ENCODE measurements at regions not wholly inside any gene's neighbourhood (a gene's known extent, or its start where the extent isn't known, plus 50 kb on each side); places are given as distances from the start of the nearest gene placed in this dataset.
A peak's percentile ranks its signal among the peaks of the same experiment; 100 is the strongest.
"Not testable (repeated sequence)": the region's sequence is repeated elsewhere in the genome, so short reads cannot be mapped to it uniquely, and the experiment has no call there.

DNA sequence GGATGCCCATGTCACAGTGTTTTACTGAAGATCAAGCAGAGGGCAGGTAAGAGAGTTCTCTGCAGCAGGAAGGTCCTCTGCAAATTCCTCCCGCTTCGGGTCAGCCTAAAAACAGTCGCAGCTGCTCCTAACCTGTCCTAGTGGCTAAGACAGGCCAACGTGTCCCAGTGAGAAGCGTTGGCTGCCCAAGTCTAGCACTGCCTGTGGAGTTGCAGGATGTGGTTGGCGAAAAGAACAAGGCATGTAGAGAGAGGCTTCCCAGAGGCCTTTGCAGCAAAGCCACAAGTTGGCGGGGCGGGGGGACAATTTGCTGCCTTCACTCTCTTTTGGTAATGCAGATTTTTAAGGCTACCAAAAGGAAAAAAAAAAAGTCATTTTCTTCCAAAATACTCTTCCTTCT, 340.1 kb downstream of the BCL11B start:
- peak; percentile 27 to 33 for DNase-seq (ENCODE audit: low read depth in 2 of 2)

DNA sequence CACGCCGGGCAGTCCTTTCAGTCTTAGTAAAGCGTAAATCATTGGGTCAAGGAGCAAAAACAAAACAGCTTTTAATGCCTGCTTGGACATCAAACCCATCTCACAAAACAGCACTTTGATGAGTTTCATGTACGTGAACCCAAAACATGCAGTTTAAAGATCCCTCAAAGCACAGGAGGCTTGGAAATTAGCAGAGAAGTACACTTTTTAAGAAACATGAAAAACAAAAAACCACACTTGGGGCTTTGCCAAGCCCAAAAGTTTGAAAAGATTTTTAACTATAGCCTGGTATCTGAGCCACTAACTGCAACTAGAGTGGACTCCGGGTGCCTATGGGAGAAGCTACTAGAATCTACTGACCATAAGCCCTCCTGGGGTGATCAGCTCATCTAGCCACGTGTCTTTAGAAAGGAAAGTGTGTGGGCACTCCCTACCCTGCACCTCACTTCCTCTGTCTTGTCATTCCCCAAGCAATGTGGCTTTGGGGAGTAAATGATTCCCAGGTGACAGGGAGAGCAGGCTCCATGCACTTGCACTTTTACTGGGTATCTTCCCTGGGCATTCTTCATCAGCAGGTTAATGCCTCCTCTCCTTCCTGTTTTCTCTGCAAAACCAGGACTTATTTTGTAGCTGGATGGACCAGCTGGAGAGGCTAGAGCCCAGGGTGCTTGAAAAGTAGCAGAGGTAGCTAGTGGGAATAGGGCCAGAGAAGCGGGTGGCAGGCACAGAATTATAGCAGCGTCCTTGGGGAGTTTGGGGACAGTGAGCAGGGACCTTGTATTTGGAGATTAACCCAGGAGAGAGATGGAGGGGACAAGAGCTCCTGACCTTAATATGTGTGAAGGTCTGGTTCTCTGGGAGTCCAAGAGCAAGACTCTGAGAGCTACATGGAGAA, 339.3 kb downstream of the BCL11B start:
- no peak for DNase-seq (ENCODE audit: low read depth in 2 of 2)

DNA sequence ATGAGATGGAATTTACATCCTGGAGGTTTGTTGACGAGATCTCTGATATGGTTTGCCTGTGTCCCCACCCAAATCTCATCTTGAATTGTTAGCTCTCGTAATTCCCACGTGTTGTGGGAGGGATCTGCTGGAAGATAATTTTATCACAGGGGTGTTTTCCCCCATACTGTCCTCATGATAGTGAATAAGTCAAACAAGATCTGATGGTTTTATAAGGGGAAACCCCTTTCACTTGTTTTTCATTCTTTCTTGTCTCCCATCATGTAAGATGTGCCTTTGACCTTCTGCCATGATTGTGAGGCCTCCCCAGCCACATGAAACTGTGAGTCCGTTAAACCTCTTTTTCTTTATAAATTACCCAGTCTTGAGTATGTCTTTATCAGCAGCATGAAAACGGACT, 337.4 kb downstream of the BCL11B start:
- DNase-seq (ENCODE audit: low read depth in 2 of 2), result not testable (repeated sequence)

DNA sequence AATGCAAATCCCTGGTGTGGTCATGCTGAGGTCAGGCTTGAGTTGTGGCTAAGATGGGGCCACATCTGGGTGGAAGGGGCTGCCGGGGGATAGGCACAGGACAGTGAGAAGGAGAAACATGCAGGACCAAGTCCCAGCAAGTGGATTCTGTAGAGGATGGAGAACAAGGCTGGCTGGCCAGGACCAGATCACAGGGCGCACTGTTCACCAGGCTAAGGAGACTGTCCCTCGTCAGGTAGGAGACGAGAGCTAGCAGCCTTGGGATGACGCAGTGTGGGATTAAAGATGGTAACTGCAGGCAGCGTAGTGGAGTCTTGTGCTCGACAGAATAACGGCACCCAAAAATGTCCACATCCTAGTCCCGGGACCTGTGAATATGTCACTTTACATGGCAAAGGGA, 336.1 kb downstream of the BCL11B start:
- no peak for DNase-seq (ENCODE audit: low read depth in 2 of 2)

DNA sequence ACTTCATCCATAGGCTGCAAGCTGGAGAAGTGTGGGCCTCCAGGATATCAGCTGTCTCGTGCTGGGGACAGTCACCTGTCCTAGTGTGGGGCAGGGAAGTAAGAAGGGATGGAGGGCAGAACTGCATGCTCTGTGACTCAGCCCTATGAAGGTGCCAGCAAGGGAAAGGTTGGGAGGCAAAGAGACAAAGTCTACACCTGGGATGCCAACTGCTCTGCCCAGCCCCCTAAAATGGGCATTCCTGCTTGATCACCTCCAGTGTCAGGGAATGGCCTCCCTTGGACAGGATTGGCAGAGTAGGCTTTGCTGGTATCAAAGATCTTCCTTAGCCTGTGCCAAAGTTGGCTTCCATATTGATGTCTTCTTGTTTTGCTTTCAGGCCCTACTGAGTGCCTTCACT, 335.0 kb downstream of the BCL11B start:
- DNase-seq (ENCODE audit: low read depth in 2 of 2), result no peak

DNA sequence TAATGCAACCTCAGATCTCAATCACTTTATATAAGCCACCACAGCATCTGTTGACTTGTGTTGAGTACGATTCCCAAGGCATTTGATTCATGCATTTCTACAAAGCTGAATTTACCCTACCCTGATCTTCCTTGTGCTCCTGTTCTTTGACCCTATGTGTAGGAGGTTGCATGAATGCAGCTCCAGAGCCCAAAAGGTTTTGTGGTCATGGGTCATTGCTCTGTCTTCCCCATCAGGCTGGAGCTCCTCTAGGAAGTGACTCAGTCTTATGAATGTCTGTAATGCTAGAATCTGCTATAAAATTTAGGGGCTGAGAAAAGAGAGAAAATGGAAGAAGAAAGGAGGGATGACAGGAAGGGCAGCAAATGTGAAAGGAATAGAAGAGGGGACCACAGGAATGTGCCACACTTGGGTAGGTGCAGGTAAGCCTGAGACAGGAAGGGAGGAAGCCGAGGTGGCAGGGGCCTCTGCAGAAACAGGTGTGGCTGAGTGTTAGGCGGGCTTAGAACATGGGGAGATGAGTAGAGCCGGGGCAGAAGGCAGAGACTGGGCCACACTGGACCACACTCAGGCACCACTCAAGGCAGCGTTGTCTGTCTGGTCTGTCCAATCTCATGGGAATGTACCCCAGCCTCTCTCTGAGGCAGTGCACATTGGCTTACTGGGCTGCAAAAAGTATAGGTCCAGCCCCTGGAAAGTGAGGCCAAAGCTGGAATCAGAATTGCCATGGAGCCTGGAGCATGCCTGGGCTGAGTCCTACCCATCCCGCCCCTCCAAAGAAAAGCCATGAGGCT, 334.1 kb downstream of the BCL11B start:
- DNase-seq (ENCODE audit: low read depth in 2 of 2), result no peak

DNA sequence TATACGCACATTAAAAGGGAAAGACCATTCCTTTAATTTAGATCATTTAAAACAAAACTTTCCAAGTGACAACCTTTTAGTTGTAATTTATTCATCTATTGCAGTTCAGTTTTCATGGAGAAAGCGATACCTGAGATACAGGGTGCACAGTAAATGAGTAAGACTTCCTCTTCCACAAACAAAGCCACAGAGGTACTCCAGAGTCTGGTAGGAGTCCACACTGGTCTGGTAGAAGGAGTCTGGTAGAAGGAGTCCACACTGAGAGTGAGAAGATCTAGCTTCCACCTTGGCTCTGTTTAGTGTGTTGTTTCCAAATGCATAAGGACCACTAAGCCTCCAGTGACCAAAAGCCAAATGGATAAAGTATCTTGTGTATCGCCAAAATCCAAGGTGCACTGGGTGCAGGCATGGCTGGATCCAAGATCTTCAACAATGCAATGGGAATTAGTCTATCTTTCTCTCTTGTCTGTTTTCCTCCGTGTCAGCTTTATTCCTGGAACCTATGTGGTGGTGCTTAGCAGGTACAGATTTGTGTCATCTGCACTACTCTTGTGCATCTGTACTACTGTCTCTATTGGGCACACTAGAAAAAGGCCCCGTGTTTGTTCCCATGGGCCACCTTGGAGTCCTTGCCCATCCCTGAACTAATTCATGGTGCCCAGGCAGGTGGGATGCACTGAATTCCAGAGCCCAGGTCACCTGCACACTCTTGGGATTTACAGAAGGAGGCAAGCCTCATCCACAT, 331.1 kb downstream of the BCL11B start:
- no peak for DNase-seq (ENCODE audit: low read depth in 2 of 2)

DNA sequence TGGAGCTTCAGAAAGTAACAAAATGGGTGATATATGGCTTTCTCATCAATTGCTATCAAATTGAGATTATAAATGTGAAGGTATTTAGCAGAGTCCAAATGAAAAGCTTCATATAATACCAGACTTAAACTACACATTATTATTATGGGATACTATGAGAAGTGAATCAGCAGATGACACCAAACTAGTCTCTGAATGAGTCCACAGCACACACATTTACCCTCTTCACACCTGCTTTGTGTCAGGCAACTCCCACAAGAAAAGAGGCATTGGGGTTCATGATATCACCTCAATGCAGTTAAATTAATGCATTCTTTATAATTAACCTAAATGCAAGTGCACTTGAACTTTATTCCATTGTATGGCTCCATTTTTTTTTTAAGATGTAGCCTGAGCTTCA, 330.5 kb downstream of the BCL11B start:
- DNase-seq (ENCODE audit: low read depth in 2 of 2), result no peak

DNA sequence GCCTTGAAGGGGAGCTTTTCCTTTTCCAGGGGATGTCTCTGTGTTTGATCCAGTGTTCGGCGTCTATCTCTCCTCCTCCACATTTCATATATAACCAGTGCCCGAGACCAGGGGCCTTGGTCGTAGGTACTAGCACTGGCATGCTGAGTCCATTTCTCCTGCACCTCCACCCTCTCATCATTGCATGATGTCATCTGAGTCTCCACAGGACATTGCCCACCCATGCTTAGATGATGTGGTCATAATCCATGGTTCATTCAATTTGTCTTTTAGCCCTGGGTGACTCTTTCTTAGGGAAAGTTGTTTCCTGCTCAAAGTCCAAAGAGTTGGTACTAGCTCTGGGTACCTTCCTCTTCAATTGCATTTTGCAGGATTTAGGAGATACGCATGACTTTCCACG, 328.1 kb downstream of the BCL11B start:
- no peak for DNase-seq (ENCODE audit: low read depth in 2 of 2)

DNA sequence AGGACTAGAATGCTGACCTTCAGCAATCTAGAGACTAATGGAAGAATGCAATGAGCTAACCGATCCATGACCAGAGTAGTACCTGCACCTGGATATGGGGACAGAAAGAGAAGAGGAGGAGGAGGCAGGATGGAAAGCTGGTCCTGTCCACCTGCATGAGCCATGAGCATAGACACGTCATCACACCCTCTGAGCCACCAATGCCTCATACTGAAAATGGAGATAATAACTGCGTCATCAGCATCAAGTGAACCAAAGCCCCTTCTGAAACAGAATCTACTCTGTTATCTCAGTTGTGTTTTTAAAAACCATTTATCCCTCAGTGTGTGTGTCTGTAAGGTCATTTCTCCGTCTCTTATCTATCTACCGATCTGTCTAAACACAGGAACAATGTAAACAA, 327.0 kb downstream of the BCL11B start:
- no peak for DNase-seq (ENCODE audit: low read depth in 2 of 2)

DNA sequence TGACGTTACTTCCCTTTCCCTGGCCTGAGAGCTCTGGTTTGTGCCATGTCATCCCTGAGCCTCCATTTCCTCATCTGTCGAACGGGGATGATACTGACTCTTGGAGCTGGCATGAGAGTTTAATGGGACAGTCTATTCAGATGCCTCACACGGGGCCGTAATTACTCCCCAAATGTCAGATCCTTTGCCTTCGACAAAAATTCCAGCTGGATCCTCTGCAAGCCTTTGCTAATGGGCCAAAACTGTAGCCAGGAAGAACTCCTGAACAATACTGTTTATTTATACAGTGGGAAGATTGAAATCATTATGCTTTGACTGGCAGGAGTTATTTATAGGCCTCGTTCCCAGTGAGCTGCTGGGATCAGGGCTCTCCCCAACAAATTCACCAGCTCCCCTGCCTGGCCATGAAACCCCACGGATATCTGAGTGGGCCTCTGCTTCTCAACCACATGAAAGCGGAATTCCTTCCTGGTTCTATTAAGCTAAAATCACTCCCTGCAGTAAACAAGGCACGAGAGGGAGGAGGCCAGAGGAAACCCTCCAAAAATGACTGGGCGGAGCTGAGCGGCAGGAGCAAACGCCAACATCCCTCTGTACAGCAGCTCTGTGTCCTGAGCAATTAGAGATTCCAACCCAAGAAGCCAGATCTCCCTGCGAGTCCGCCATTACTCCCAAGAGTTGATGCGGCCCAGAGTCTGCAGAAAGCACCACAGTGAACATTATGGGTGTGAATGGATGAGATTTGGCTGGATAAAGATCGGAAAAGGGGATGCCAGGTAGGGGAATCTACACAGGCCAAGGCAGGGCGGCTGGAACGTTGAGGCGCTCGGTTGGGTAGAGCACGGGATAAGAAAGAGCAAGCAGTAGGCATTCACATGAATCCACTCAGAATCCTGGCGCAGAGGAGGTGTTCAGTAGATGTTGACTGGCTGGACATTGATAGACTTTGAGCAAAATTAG, 326.1 kb downstream of the BCL11B start:
- no peak for DNase-seq (ENCODE audit: low read depth in 2 of 2)

DNA sequence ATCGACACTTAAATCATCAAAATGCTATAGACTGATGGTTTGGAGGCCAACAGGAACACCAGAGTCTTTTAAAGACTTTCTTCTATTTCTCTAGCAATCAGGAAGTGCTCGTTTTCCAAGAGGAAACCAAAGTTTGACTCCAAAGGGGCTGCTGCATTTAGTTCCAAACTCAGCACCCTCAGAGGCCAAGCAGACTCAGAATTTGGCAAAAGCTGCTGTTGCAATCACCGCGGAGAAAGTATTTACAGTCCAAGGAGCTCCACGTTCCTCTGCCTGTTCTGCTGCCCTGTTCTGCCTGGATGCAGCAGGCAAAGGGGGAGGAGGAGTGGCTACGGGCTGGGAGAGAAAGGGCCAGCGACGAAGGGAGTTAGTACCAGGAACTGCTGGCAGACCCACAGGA, 325.1 kb downstream of the BCL11B start:
- no peak for DNase-seq (ENCODE audit: low read depth in 2 of 2)

DNA sequence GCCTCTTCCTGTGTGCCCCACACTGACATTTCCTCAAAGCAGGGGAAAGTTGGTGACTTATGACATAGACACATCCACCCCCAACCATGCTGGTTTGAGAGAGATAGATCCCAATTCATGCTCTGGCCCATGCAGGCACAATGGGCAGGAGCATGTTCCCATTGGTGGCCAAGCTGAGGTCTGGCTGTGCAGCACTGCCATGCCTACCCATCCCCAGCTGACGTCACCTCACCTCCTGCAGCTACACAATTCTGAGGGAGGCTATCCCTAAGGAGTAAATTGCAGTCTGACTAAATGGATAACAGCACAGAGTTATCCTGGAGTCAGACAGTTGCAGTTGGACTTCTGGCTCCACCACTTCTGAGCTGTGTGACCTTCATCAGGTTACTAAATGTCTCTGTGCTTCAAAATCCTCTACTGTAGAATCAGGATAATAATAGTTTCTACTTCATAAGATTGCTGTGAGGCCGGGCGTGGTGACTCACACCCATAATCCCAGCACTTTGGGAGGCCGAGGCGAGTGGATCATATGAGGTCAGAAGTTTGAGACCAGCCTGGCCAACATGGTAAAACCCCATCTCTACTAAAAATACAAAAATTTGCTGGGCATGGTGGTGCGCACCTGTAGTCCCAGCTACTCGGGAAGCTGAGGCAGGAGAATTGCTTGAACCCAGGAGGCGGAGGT, 323.9 kb downstream of the BCL11B start:
- DNase-seq (ENCODE audit: low read depth in 2 of 2), result no peak

DNA sequence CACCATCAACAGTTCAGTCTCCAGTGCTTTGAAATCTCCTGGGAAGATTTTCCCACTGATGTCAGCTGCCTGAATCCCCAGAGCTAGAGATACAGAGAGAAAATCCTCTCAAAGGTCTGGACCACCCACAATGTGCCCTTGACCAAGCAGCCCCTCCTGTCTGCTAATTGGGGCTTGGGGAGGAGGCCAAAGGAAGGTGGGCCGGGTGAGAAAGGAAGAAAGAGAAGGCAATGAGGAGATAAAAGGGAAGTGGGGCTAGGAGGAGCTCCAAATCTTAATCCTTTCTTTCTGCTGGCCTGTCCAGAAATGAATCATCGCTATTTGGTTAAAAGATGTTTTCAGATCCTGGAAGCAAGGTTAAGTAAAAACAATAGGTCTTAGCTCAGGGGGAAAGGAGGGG, 322.9 kb downstream of the BCL11B start:
- no peak for DNase-seq (ENCODE audit: low read depth in 2 of 2)

DNA sequence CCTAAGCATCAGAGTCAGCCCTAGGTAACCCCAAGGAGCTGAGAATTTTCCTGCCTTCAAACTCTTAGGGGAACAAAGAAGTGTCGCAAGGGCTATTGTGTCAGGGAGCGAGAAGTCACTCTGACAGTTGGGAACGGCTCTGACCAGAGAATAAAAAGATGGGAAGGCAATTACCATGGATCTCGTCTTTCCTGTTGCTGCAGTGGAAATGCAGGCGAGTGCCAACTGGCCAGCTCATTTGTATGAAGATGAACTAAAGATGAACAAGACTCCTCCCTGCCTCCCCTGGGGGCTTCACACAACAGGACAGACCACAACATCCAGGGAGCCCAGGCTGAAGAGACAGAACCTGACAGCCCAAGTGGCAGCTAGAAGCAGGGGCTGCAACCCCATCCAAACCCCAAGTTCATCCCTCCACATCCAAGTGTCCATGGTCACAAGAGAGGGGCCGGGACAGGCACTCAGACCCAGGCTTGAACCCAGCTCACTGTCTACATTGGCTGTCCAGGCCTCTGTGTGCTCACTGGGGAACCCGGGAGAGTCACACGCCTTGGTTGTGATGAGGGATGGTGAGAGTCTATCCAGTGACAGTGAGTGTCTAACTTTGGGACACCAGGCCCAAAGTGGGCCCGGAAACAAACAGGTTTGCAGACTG, 322.4 kb downstream of the BCL11B start:
- no peak for DNase-seq (ENCODE audit: low read depth in 2 of 2)

DNA sequence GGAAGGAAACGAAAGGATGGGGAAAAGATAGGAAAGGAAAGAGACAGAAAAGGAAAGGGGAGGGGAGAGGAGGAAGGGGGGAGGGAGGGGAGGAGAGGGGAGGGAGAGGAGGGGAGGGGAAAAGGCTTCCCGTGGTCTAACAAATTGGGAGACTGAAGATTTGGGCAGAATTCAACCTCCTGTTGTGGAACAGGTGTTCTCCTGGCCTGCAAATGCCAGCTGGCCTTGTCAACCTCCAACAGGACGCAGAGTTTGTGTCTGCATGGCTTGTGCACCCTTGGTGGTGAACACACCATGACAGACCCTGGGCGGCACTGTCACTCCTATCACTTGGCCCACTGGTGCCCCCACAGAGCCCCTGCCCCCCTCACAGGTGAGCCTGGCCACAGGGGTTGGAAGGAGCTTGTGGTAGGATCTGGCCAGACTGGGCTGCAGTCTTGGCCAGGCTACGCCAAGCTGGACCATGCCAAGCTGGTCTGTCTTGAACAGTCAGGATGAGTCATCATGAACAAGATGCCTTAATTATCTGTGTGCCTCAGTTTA, 321.6 kb downstream of the BCL11B start:
- no peak for DNase-seq (ENCODE audit: low read depth in 2 of 2)

DNA sequence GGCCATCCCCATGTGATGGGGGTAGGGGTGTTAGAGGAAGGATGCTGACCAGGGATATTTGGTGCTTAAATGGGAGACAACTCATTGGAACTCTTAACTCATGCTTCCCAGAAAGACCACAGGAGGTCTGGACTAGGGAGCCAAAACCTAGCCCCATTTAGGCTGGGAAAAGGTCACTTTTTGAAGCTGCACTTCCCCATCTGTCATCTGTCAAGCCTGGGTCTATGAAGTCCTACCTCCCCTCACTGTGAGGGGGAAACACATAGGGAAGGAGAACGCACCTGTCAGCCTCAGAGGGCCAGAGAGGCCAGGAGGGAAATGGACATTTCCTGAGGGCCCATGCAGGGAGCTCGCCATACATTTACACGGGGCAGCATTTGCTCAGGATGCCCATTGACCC, 321.0 kb downstream of the BCL11B start:
- DNase-seq (ENCODE audit: low read depth in 2 of 2), result no peak

DNA sequence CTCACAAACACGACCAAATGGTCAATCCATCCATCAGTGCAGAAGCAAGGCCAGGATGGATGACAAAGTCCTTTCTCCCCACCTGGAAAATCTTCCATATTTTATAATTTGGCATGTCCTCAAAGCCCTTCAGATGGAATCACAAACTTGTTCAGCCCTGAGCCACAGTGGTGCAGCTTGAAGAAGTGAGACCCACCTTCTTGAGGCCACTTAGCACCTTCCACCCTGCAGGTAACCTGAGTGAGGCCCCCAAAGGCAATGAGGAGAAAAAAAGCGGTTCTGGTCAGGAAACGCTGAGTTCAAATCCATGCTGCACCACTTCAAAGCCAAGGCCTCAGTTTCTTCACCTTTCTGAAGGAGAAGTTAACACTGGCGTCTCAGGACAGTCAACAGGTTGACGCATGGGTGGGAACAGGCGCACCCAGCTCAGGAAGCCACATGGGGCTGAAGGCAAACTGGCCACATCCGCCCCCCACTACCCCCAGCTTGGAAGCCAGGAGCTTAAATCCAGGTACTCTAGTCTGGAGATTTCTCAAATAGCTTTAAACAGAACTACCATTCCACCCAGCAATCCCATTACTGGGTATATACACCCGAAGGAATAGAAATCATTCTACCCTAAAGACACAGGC, 320.4 kb downstream of the BCL11B start:
- no peak for DNase-seq (ENCODE audit: low read depth in 2 of 2)

DNA sequence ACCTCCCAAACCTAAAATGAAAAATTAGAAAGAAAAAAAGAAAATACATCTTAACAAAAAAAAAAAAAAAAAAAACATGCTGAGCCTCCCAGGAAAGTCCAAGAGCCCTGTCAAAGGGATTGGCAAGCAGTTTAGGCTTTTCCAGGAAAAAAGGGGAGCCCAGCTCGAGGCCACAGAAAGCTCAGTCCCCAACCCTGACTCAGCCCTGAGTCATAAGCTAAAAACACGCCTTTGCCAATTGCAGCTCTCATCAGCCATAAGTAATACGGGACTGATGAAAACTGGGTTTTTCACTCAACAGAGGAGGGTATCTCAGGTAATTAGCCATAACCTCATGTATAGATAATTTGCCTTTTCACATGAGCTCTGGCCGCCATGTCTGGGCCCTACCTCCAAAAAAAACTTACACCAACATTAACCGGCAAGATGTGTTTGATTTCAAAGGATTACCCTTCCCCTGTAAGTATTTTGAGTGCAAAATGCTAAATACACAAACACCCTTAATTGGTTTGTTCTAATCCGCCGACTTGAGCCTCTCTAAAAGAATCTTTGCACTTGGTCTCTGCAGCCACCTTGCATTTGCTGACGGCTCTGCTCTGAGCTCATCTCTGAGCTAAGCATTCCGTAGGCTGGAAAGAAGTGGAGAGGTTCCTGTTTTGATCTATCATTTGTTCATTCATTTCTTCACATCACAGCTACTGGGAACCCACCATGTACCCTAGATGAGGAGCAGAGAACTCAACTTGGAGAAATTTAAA, 319.2 kb downstream of the BCL11B start:
- no peak for DNase-seq (ENCODE audit: low read depth in 2 of 2)

Measured in activated CD4-positive, alpha-beta T cell treated with anti-CD3 and anti-CD28 coated beads for 24 hours (primary cell).